ENCODE measurements at regions not wholly inside any gene's neighbourhood (a gene's known extent, or its start where the extent isn't known, plus 50 kb on each side); places are given as distances from the start of the nearest gene placed in this dataset.

DNA sequence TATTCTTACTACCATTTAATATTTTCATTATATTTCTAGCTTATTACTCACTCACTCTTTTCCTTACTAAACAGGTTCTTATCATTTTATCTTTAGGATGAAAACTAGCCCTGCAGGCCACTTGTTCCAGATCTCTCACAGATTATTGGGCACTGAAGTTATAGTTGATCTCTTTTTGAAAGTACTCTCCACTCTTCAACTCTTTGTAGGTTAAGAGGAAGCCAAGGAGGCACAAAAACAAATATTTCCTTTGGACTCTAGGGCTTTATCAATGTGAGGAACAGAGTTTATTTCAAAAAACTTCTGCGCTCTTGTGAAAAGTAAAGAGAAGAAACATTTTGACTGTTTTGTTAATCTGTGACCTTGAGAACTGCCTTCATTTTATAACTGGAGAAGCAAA is 96.0 kb upstream of the NPHP3 start:
- H3K4me3 ChIP-seq = no peak overlapping the region
- H3K9me3 ChIP-seq = no peaks in the 10 kb centered on the region
- no peaks in the 10 kb centered on the region for H3K4me1 ChIP-seq
- 92 to 100% methylated on average over 1 of the region's 1 CpG for WGBS, 2 donors (ENCODE audit: low coverage in 1 of 2)
- ATAC-seq = no peak
- no peak overlapping the region for H3K27ac ChIP-seq
- no peaks in the 10 kb centered on the region for H3K27me3 ChIP-seq
- H3K36me3 ChIP-seq = no peaks in the 10 kb centered on the region
- TF ChIP-seq POLR2A (IDR thresholded peaks at IDR 0.05) = no peak
- TF ChIP-seq POLR2AphosphoS5 (IDR thresholded peaks at IDR 0.05) = no peak
- TF ChIP-seq EP300 (IDR thresholded peaks at IDR 0.05) = no peak
- TF ChIP-seq, protein P1, sequence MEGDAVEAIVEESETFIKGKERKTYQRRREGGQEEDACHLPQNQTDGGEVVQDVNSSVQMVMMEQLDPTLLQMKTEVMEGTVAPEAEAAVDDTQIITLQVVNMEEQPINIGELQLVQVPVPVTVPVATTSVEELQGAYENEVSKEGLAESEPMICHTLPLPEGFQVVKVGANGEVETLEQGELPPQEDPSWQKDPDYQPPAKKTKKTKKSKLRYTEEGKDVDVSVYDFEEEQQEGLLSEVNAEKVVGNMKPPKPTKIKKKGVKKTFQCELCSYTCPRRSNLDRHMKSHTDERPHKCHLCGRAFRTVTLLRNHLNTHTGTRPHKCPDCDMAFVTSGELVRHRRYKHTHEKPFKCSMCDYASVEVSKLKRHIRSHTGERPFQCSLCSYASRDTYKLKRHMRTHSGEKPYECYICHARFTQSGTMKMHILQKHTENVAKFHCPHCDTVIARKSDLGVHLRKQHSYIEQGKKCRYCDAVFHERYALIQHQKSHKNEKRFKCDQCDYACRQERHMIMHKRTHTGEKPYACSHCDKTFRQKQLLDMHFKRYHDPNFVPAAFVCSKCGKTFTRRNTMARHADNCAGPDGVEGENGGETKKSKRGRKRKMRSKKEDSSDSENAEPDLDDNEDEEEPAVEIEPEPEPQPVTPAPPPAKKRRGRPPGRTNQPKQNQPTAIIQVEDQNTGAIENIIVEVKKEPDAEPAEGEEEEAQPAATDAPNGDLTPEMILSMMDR (IDR thresholded peaks at IDR 0.05) = no peak

DNA sequence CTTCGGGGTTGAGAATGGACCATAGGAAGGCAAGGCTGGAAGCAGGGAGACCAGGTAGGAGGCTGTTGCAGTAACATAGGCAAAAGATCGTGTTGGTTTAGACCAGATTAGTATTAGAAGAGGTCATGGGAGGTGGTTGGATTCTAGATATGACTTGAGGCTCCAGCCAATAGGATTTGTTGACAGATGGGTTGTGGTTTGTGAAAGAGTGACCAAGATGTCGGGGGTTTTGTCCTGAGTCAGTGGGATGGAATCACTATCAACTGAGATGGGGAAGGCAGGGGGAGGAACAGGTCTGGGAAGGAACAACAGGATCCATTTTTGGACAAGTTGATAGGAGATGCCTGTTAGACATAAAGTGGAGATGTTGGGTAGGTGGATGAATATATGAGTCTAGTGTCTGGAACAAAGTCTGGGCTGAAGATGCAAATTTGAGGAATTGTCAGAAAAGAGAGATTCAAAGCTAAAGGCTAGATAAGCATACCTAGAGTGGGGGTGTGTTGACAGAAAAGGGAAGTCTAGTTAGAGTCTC is 95.5 kb upstream of the NPHP3 start:
- Histone ChIP-seq H3K4me1 (no peaks in the 10 kb centered on the region), H3K36me3 (no peaks in the 10 kb centered on the region), H3K9me3 (no peaks in the 10 kb centered on the region), H3K27ac (no peak overlapping the region), H3K4me3 (no peak overlapping the region), H3K27me3 (no peaks in the 10 kb centered on the region)
- ATAC-seq = no peak
- no peak for TF ChIP-seq POLR2A (IDR thresholded peaks at IDR 0.05)
- TF ChIP-seq, protein P1 (IDR thresholded peaks at IDR 0.05) = no peak
- no peak for TF ChIP-seq EP300 (IDR thresholded peaks at IDR 0.05)
- TF ChIP-seq POLR2AphosphoS5 (IDR thresholded peaks at IDR 0.05) = no peak
- WGBS, 2 donors (ENCODE audit: low coverage in 1 of 2) = 61 to 80% methylated on average over 3 of the region's 3 CpGs

DNA sequence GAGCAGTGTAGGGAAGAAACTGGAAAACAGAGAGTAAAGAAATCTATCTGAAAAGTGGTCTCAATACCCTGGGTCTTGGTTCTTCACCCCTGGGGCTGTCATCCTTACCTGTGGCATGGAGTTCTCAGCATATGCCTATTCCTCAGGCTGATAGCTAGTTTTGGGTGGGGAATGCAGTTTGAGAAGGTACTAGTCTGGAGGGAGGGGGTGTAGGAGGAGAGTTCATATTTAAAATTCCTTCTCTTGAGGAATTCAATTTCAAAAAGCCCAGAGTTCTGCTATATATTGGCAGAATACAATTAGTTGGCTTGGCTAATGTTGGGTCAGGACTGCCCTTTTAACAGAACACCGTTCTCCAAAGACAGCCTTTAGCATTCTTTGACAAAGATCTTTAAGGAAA is 82.9 kb upstream of the NPHP3 start:
- H3K27me3 ChIP-seq = no peaks in the 10 kb centered on the region
- H3K4me3 ChIP-seq = no peak overlapping the region
- no peak for TF ChIP-seq EP300 (IDR thresholded peaks at IDR 0.05)
- TF ChIP-seq POLR2A (IDR thresholded peaks at IDR 0.05) = no peak
- TF ChIP-seq, protein P1 (IDR thresholded peaks at IDR 0.05) = no peak
- H3K4me1 ChIP-seq = peaks cover 0 to 16% (median 0%) of the 10 kb centered on the region in 3 donors
- ATAC-seq = no peak
- no peaks in the 10 kb centered on the region for H3K36me3 ChIP-seq
- no peaks in the 10 kb centered on the region for H3K9me3 ChIP-seq
- peak overlapping the region in 2 of 4 donors; percentile 0 to 11 for H3K27ac ChIP-seq
- 57 to 80% methylated on average over 1 of the region's 1 CpG for WGBS, 2 donors (ENCODE audit: low coverage in 1 of 2)

DNA sequence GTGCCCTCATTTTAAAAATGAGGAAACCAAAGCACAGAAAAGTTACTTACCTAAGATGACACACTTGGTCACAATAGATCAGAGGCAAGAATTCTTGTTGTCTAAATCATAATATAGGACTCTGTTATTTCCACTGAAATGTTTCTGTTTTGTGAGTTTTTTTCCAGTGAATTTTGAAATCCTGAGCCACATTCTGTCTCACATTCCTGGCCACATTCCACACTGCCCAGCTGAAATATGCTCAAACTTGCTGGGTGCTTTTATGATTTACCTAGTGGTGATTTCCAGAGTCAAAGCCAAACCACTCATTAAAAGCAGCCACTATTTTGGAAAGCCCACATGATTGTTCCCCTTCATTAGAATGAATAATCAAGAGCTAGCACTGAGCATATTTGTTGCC is 82.3 kb upstream of the NPHP3 start:
- ATAC-seq = peak; percentile 25
- TF ChIP-seq EP300 (IDR thresholded peaks at IDR 0.05) (no peak), POLR2AphosphoS5 (IDR thresholded peaks at IDR 0.05) (no peak), POLR2A (IDR thresholded peaks at IDR 0.05) (no peak)
- TF ChIP-seq, protein P1 (IDR thresholded peaks at IDR 0.05) = no peak
- Histone ChIP-seq H3K9me3 (no peaks in the 10 kb centered on the region), H3K27ac (peak overlapping the region in 2 of 4 donors; percentile 0 to 11), H3K27me3 (no peaks in the 10 kb centered on the region), H3K4me1 (peaks cover 0 to 16% (median 0%) of the 10 kb centered on the region in 3 donors), H3K4me3 (no peak overlapping the region), H3K36me3 (no peaks in the 10 kb centered on the region)

DNA sequence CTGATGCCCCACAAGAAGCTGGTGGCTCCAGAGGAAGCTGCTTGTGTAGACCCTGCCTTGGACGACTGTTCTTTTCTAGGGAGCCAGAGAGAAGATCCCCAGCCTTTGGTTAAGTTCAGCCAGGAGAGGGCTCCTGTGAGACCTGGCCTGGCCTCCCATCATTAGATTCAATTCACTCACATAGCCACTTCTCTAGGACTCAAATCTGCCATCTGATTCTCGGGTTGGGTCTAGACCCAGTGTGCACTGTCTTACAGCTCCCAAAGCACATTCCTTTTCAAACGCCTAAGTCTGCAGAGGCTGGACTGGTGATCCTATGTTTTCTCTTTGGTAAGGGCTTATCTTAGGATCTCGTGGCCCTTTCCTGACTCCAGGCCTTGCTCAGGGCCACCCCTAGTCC is 81.7 kb upstream of the NPHP3 start:
- peak overlapping the region in 1 of 4 donors; percentile 11 for H3K27ac ChIP-seq
- 60 to 73% methylated on average over 1 to 2 of the region's 4 CpGs for whole genome bisulfite sequencing, 2 donors (ENCODE audit: low coverage in 1 of 2)
- no peak for ATAC-seq

More for the DNA sequence above, 81.7 kb upstream of the NPHP3 start:
- Histone ChIP-seq H3K4me3 (no peak overlapping the region), H3K9me3 (no peaks in the 10 kb centered on the region), H3K27me3 (no peaks in the 10 kb centered on the region), H3K4me1 (peaks cover 0 to 16% (median 0%) of the 10 kb centered on the region in 3 donors), H3K36me3 (no peaks in the 10 kb centered on the region)
- TF ChIP-seq POLR2A (IDR thresholded peaks at IDR 0.05) (no peak), EP300 (IDR thresholded peaks at IDR 0.05) (no peak), POLR2AphosphoS5 (IDR thresholded peaks at IDR 0.05) (no peak)
- TF ChIP-seq, protein P1 (IDR thresholded peaks at IDR 0.05) = no peak
